Muscle of back (tissue), 3 donors: ENCODE measurements at regions not wholly inside any gene's neighbourhood (a gene's known extent, or its start where the extent isn't known, plus 50 kb on each side); places are given as distances from the start of the nearest gene placed in this dataset.

Experiments
- DNase-seq, 3 donors: peaks; one replicate each; pipeline versions ENCODE4 v3.0.0 to v3.0.0-alpha.2; 2013

DNA sequence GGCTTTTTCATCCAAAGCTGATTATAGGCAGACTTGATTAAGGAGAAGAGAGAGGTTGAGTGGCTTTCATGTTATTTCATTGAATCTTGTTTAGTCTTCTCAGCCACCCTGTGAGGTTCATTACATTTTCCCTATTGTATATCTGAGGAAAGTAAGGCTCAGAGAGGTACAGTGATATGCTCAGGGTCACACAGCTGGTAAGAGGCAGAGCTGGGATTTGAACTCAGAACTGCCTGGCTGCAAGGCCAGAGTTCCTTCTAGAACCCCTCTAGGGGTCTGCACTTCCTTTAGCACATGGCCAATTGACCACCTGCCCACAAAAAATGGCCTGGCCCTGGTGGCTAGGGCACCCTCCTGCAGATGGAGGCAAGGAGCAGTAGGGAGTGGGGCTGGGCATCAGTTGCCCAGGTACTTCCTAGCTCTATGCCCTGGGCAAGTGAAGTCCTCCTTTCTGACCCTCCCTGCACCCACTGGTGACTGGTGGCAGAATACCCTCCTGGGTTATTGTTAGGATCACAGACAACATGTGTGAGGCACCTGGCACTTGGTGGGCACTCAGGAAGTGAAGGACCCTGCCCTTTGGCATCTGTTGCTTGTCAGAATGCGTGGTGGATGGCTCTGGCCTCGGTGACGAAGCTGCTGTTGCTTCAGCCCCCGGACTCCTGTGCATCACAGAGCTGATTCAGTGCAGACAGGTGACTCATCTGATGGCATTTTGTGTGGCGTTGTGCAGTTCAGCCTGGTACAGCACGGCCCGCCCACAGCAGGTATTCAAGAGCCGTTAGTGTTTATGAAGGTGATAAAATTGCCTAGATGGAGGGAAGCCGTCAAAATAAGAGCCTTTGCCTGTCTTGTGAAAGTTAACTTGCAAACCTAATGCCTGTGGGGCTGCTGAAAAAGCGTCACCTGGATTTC, 115.8 kb downstream of the SLC25A47 start:
- peak in 1 of 3 donors; percentile 28 for DNase-seq

DNA sequence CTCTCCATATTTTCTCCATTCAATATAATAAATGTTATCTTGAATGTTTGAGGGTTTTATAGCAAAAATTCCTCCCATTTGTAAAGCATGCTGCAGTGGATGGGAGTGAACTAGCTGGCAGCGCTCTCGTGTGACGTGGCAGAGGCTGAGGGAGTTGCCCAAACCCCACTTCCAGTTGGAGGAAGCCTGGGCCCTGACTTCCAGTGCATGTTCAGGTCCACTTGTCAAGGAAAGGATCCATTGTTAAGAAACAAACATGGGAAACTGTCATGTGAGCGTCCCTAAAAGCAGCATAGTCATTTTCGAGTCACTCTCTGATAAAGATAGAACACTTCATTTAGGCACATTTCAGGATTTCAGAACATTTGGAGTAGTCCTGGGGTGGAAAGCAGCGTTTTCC, 116.6 kb downstream of the SLC25A47 start:
- no peak for DNase-seq

DNA sequence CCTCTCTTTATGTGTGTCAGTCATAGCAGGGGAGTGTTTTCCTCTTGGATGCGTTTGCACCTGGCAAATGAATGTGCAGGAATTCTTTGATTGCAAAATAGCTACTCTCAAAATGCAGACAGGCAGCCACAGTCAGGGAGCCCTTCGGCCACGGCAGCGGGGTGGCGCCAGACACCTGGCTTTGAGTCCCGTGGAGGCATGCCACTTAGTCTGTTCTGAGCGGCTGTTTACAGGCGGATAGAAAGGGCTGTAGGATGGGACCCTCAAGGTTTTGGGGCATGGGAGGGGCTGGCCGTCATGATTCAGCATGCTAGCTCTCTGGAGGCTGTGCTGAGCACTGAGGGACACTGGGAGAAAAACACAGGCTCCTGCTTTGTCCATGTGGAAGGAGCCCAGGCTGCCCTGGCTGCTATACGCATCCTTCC, 117.1 kb downstream of the SLC25A47 start:
- peak; percentile 57 to 85 (median 71) for DNase-seq

DNA sequence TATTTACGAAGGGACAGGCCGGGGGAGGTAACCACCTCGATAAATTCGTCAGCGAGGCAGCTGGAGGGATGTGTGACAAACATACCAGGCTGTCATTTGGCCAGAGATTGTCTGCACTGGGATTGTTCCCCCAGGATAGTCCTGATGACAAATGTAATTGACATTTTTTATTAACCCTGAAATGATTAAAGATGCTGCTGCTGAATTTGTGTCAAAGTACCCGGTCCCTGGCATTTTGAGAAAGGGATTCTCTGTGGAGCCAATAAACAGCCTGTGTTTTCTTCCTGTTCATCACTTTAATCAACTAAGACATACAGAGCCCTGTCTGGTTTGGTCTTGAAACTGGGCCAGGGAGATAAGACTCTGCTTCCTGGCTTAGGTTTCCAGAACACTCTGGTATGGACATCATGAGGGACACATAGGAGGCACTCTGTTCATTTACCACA, 117.6 kb downstream of the SLC25A47 start:
- DNase-seq = no peak

DNA sequence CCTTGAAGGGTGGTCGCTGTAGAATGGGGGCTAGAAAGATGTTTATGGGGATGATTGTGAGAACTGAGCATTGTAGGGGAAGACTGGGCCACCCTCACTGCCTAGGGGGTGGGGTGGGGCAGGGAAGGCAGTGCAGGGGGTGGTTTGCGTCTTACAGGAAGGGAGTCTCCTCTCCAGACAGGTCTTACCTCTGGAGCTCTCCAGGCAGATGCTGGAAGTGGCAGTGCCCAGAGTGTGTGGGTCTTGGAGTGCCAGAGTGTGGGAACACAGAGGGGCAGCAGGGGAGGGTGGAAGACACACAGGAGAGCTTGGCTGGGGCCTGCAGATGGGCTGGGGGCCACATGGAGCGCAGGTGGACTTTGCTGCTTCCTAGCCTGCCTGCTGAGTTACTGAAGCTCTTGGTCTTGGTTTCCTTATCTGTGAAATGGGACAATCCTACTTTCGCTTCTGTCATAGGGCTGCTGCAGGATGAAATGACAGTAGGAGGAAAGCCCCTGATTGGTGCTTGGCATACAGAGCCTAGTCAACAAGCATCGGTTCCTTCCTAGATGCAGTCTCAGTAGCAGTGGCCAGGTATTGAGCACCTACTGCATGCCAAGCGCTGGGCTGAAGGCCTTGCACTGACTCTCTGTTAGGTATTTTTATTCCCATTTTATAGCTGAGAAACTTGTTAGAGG, 118.3 kb downstream of the SLC25A47 start:
- no peak for DNase-seq

GRCh38 chr14:100442036-100442435, 118.9 kb downstream of the SLC25A47 start:
- no peak for DNase-seq

GRCh38 chr14:100442498-100443490, 119.7 kb downstream of the SLC25A47 start:
- peak; percentile 10 to 59 (median 30) for DNase-seq

DNA sequence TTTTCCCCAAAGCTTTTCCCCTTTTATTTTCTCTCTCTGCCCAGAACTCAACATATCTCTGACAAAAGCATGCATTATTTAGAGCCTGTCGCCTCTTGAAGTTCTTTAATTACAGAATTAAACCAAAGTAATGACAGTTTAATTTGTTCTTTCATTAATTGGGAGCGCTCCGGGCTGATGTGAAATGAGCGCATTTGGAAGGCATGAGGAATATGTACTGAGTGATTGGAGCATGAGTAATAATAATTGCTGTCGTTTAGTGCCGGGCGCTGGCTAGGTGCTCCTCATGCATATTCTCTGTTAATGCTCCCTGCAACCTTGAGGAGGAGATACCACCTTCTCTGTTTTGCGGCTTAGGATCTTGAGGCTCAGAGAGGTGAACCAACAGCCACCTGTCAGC, 120.5 kb downstream of the SLC25A47 start:
- DNase-seq = no peak

GRCh38 chr14:100445436-100446088, 122.4 kb downstream of the SLC25A47 start:
- no peak for DNase-seq

DNA sequence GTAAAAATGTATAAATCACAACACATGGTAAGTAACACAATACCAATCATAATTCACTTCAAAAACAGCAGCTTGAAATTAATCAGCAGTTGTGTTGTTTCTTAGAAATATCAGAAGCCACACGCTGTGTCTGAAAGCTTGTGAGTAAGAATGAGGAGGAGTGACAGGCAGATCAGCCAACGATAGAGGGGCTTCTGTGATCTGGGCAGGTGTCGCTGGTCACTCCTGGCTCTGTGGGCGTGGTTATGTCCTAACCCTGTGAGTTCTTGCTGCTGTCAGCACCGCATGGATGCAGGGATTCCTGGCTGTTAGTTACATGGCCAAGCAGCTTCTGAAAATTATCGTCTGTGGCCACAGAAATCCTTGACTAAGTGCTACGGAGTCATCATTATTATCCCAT, 123.4 kb downstream of the SLC25A47 start:
- no peak for DNase-seq

DNA sequence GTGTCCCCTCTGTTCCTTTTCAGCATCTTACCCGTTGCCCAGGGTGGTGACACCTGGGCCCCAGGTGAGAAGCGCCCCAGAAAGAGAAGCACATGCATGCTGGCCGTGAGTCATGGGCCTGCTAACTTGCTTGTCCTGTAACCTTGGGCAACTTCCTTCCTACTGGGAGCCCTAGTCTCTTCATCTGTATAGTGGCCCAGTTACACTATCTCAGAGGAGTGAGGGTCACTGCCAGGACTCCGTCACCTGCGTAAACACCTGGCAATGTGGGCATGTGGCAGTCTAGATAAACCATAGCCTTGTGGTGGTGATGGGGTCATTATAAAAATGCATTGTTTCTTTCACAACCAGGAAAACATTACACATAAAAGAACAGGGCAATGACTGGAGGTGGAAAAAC, 125.2 kb downstream of the SLC25A47 start:
- no peak for DNase-seq

- no peak for DNase-seq
Observed at GRCh38 chr14:100449225-100449987, 126.3 kb downstream of the SLC25A47 start.

GRCh38 chr14:100450049-100450448, 126.9 kb downstream of the SLC25A47 start:
- no peak for DNase-seq

- no peak for DNase-seq
Observed at GRCh38 chr14:100450736-100451135, 127.6 kb downstream of the SLC25A47 start.

DNA sequence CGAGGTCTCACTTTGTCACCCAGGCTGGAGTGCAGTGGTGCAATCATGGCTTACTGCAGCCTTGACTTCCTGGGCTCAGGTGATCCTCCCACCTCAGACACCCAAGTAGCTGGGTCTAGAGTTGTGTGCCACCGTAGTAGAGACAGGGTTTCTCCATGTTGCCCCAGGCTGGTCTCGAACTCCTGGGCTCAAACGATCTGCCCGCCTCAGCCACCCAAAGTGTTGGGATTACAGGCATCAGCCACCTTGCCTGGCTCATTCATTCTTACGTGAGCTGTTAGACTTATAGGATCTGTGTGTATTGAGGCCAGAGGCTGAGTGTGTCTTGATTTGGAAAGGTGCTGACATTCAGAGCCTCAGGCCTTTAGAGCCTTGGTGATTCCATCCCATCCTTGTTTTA, 128.1 kb downstream of the SLC25A47 start:
- DNase-seq = no peak

- DNase-seq = no peak
Observed at GRCh38 chr14:100453930-100454329, 130.8 kb downstream of the SLC25A47 start.

DNA sequence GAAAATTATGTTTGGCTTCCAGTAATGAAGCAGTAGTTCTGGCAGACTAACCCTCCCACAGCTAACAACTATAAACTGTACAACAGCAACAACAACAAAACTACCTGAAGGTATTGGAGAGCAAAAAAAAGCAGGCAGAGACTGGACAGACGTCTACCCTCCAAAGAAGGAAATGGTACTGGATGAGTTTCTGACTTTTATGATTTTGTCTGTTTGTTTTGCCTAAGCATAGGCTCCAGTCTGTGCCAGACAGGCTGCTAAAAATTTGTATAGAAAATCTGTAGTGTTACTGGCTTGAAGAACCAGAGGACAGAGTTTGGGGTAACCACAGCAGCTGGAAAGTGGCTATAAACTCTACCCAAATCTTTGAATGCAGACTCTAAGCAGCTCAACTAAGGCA, 131.3 kb downstream of the SLC25A47 start:
- no peak for DNase-seq

- DNase-seq = no peak
Observed at GRCh38 chr14:100463937-100464336, 123.3 kb downstream of the BEGAIN start.

DNA sequence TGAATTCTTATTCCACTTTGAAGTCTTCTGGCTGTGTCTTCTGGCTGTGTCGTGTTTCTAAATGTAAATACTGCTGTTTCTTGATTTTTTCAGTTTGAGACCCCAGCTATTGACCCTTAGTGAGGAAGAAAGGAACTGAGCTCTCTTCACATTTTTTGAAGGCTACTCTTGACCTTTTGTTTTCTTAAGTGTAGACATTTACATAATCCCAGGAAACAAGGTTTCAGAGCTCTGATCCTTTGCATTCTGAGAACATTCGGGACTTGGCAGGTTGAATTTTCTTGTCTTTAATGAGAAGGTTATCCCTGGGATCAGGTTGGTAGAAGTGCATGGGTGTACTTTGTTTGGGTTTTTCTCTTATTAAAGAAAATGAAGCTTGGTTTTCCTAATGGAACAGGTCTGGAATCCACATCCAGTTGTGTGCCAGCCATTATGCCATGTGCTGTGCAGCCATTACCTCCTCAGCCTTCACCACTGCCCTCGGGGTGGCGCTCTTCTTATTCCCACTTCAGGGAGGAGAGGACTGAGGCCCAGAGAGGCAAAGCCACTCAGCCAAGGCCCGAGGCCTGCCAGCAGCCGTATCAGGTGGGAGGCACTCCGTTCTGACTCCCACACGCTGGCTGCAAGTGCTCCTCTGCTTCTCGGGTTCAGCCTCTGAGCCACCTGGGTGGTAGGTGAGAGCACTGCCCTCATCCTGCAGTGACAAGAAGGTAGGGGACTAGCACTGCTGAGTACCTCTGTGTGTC, 120.9 kb downstream of the BEGAIN start:
- no peak for DNase-seq
